ENCODE measurements at regions not wholly inside any gene's neighbourhood (a gene's known extent, or its start where the extent isn't known, plus 50 kb on each side); places are given as distances from the start of the nearest gene placed in this dataset.

GRCh38 chr7:49010717-49011116 lies 86.4 kb downstream of the CDC14C start:
- no peak for TF ChIP-seq TAF1 (conservative IDR thresholded peaks at IDR 0.05)
- TF ChIP-seq NR2F2 (IDR thresholded peaks at IDR 0.05): no peak
- TF ChIP-seq REST (IDR thresholded peaks at IDR 0.05): no peak
- TF ChIP-seq ATF3 (IDR thresholded peaks at IDR 0.05): no peak
- TF ChIP-seq, protein P1, sequence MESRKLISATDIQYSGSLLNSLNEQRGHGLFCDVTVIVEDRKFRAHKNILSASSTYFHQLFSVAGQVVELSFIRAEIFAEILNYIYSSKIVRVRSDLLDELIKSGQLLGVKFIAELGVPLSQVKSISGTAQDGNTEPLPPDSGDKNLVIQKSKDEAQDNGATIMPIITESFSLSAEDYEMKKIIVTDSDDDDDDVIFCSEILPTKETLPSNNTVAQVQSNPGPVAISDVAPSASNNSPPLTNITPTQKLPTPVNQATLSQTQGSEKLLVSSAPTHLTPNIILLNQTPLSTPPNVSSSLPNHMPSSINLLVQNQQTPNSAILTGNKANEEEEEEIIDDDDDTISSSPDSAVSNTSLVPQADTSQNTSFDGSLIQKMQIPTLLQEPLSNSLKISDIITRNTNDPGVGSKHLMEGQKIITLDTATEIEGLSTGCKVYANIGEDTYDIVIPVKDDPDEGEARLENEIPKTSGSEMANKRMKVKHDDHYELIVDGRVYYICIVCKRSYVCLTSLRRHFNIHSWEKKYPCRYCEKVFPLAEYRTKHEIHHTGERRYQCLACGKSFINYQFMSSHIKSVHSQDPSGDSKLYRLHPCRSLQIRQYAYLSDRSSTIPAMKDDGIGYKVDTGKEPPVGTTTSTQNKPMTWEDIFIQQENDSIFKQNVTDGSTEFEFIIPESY (IDR thresholded peaks at IDR 0.05): no peak
- no peak for TF ChIP-seq SP1 (IDR thresholded peaks at IDR 0.05)
- H3K4me1 ChIP-seq (ENCODE audit: control insufficient read depth in 4 of 4, insufficient read depth in 4 of 4, low read length in 3 of 4): no peaks in the 10 kb centered on the region
- no peak for DNase-seq (ENCODE audit: low spot score)
- WGBS: 44% methylated on average over 2 of the region's 2 CpGs
- H3K4me3 ChIP-seq (ENCODE audit: low read depth in 1 of 3, low read length in 3 of 3): no peak overlapping the region
- H3K27ac ChIP-seq (ENCODE audit: low read depth in 1 of 2, low read length in 2 of 2): no peak overlapping the region
- H3K9ac ChIP-seq (ENCODE audit: low read depth in 1 of 2, low read length in 2 of 2): no peak overlapping the region
- no peaks in the 10 kb centered on the region for H3K9me3 ChIP-seq (ENCODE audit: control insufficient read depth in 4 of 4, low read length in 3 of 4)
- H3K36me3 ChIP-seq (ENCODE audit: control insufficient read depth in 4 of 4, insufficient read depth in 3 of 4, low read depth in 1 of 4, low read length in 3 of 4): no peaks in the 10 kb centered on the region
- H3K27me3 ChIP-seq (ENCODE audit: control insufficient read depth in 4 of 4, insufficient read depth in 4 of 4, low read length in 3 of 4): no peaks in the 10 kb centered on the region

GRCh38 chr7:49014870-49015269 lies 90.5 kb downstream of the CDC14C start:
- Histone ChIP-seq H3K27ac (ENCODE audit: low read depth in 1 of 2, low read length in 2 of 2) (no peak overlapping the region), H3K9ac (ENCODE audit: low read depth in 1 of 2, low read length in 2 of 2) (no peak overlapping the region), H3K4me3 (ENCODE audit: low read depth in 1 of 3, low read length in 3 of 3) (no peak overlapping the region), H3K36me3 (ENCODE audit: control insufficient read depth in 4 of 4, insufficient read depth in 3 of 4, low read depth in 1 of 4, low read length in 3 of 4) (no peaks in the 10 kb centered on the region), H3K9me3 (ENCODE audit: control insufficient read depth in 4 of 4, low read length in 3 of 4) (no peaks in the 10 kb centered on the region), H3K4me1 (ENCODE audit: control insufficient read depth in 4 of 4, insufficient read depth in 4 of 4, low read length in 3 of 4) (no peaks in the 10 kb centered on the region), H3K27me3 (ENCODE audit: control insufficient read depth in 4 of 4, insufficient read depth in 4 of 4, low read length in 3 of 4) (no peaks in the 10 kb centered on the region)
- DNase-seq (ENCODE audit: low spot score): no peak
- 76% methylated on average over 4 of the region's 4 CpGs for WGBS
- TF ChIP-seq MAX (IDR thresholded peaks at IDR 0.05) (no peak), SP1 (IDR thresholded peaks at IDR 0.05) (no peak), REST (IDR thresholded peaks at IDR 0.05) (no peak), ATF3 (IDR thresholded peaks at IDR 0.05) (no peak), GABPA (IDR thresholded peaks at IDR 0.05 in 1 of 2, conservative IDR thresholded peaks at IDR 0.05 in 1 of 2) (no peak), HNF4G (IDR thresholded peaks at IDR 0.05) (no peak), EGR1 (IDR thresholded peaks at IDR 0.05; ENCODE audit: low read depth in 2 of 2) (no peak), NR2F2 (IDR thresholded peaks at IDR 0.05) (no peak), JUND (IDR thresholded peaks at IDR 0.05) (no peak), RXRA (IDR thresholded peaks at IDR 0.05) (no peak), TAF1 (conservative IDR thresholded peaks at IDR 0.05) (no peak)
- TF ChIP-seq, protein P1 (IDR thresholded peaks at IDR 0.05): no peak

All from liver (tissue), 7 donors.